Astrocyte of the spinal cord (primary cell): ENCODE measurements at regions not wholly inside any gene's neighbourhood (a gene's known extent, or its start where the extent isn't known, plus 50 kb on each side); places are given as distances from the start of the nearest gene placed in this dataset.

Experiments used
- DNase-seq: peaks from one replicate; pipeline ENCODE4 v3.0.0; 2011; ENCODE audit warnings: low read depth, low spot score
- H3K4me3 ChIP-seq: 2 replicates; pipeline ENCODE4 v1.5.1; 2011; ENCODE audit warnings: low read depth, mild to moderate bottlenecking, low read length, moderate library complexity
- in situ Hi-C: cut with HindIII; loops from 2 replicates; pipeline ENCODE4 v1.10.0; 2017; ENCODE audit warnings: low sequenced_read_pairs
- TF ChIP-seq, protein P1 (sequence below): IDR thresholded peaks from 2 replicates; pipeline ENCODE4 v1.5.1; 2012; ENCODE audit warnings: low read depth, mild to moderate bottlenecking, low read length, inconsistent platforms

DNA sequence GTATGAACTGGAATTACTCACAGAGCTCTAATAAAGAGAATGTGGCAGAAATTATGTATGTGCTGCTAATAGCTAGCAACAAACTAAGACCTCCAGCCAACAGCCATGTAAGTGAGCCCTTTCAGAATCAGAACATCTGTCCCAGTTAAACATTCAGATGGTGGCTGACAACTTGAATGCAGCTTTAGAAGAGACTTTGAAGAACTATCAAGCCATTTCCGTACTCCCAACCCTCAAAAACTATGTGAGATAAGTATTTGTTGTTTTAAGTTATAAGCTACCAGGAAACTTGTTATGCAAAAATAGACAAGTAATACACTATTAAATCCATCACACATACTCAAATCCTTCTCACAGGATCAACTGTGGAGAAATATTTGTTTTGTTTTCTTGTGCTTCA lies 205.2 kb upstream of the EDIL3 start:
- in situ Hi-C loops: no loop called here
- no peak for DNase-seq

DNA sequence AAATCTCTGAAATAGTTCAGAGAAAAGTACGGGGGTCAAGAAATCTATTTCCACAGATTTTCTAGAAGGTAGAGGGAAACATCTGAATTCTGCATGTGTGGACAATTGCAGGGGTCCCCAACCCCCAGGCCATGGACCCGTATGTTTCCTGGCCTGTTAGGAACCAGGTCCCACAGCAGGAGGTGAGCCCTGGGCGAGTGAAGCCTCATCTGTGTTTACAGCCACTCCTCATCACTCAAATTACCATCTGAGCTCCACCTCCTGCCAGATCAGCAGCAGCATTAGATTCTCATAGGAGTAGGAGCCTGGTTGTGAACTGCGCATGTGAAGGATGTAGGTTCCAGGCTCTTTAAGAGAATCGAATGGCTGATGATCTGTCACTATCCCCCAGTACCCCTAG lies 200.5 kb upstream of the EDIL3 start:
- TF ChIP-seq, protein P1, sequence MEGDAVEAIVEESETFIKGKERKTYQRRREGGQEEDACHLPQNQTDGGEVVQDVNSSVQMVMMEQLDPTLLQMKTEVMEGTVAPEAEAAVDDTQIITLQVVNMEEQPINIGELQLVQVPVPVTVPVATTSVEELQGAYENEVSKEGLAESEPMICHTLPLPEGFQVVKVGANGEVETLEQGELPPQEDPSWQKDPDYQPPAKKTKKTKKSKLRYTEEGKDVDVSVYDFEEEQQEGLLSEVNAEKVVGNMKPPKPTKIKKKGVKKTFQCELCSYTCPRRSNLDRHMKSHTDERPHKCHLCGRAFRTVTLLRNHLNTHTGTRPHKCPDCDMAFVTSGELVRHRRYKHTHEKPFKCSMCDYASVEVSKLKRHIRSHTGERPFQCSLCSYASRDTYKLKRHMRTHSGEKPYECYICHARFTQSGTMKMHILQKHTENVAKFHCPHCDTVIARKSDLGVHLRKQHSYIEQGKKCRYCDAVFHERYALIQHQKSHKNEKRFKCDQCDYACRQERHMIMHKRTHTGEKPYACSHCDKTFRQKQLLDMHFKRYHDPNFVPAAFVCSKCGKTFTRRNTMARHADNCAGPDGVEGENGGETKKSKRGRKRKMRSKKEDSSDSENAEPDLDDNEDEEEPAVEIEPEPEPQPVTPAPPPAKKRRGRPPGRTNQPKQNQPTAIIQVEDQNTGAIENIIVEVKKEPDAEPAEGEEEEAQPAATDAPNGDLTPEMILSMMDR: no peak
- H3K4me3 ChIP-seq: no peak overlapping the region
- no peak for DNase-seq
- in situ Hi-C loops: no loop called here

More for the DNA sequence above, 205.2 kb upstream of the EDIL3 start:
- TF ChIP-seq, protein P1: no peak
- no peak overlapping the region for H3K4me3 ChIP-seq

DNA sequence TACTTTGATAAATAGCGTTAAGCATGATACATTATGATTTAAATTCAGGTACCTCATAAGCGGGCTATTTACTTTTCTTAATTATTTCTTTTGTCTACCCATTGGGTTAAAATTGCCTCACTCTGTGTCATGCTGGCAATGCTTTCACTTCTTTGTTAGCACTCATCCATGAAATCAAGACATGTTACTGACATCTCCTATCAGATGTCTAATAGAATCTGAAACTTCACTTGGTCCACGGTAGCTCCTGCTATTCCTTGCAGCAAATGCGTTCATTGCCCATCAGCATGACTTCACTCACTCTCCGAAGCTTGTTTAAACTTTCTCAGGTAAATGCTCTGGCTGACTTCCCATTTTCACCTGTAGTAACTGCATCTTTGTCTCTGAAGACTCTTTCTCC lies 193.5 kb upstream of the EDIL3 start:
- in situ Hi-C loops: no loop called here

DNA sequence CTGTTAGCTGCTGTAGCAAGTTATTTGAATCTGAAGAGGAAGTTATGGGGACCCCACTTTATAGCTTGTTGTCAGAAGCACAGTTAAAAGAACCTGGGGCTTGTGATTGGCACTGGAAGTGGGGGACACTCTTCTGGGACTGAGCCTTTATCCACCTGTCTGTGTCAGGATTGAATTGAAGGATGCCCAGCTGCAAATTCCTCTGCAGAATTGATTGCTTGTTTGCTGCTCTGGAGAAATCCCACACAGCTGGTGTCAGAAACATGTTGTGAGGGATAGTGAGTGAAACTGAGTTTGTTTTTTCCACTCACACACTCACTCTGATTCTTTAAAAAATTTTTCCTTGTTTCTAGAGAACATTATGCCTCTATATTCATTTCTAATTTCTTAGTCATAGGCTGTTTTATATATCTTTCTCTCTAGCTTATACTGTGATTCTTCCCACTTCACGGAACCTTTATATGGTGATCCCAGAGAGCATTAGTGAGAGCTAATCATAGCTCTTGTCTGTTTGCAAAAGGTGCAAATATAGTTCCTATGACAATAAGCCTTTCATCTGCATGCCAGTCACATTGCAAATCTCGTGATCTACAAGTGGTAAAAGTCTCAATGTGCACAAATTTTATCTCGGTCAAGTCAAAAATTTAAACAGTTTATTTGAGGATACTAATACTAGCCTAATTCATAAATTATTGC lies 188.5 kb upstream of the EDIL3 start:
- no peak for DNase-seq
- TF ChIP-seq, protein P1: no peak
- H3K4me3 ChIP-seq: no peak overlapping the region
- in situ Hi-C loops: no loop called here

More for the DNA sequence above, 193.5 kb upstream of the EDIL3 start:
- TF ChIP-seq, protein P1: no peak
- DNase-seq: no peak
- H3K4me3 ChIP-seq: no peak overlapping the region

DNA sequence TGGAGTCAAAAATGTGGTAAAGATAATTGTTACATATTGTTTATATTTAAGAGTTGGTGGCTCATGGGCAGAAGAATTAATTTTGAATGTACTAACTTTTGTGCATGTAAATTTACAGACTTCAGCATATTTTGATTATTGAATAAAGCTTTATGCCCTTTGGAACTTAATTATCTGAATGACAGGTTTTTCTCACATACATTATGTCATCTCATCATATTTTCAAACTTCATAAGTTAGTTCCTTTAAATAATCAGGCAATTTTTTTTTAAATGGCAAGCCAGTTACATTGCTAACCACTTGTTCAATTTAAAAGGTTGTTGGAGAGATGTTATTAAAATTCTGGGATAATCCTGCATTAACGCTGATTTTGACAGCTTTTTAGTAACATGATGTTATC lies 184.6 kb upstream of the EDIL3 start:
- DNase-seq: no peak
- TF ChIP-seq, protein P1: no peak
- in situ Hi-C loops: no loop called here
- no peak overlapping the region for H3K4me3 ChIP-seq

DNA sequence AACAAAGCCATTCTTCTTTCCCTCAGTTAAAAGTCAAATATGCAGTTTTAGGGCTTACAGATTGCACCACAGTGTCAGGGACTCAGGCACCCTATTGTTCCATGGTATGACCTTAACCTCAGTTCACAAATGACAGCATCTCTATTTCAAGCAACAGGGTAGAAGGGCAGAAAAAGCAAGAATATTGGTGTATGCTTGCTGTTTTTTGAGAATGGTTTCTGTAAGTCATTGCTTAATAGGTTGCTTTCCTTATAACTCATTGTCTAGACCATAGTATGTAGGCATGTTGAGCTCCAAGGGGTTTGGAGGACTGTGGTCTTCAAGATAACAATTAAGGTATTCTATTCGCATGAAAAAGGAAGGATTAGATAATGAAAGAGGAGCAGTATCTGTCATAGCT lies 183.5 kb upstream of the EDIL3 start:
- TF ChIP-seq, protein P1: no peak
- in situ Hi-C loops: no loop called here
- no peak for DNase-seq
- no peak overlapping the region for H3K4me3 ChIP-seq
